Astrocyte (in vitro differentiated cells and primary cell): ENCODE measurements at regions not wholly inside any gene's neighbourhood (a gene's known extent, or its start where the extent isn't known, plus 50 kb on each side); places are given as distances from the start of the nearest gene placed in this dataset.
A peak's percentile ranks its signal among the peaks of the same experiment; 100 is the strongest.

Experiments
- DNase-seq: peaks from one replicate; pipeline ENCODE4 v3.0.0-alpha.2; 2010; ENCODE audit warnings: low read depth
- FAIRE-seq: peaks from 2 replicates; lab custom pipeline; 2011; peaks lifted over from hg19 to GRCh38; lab: Jason Lieb, UNC
- H2AFZ ChIP-seq: 2 replicates; pipeline ENCODE4 v1.6.0; 2012; ENCODE audit warnings: low read depth, low read length, inconsistent platforms
- H3K27ac ChIP-seq: 2 replicates; pipeline ENCODE4 v1.5.1; 2011; ENCODE audit warnings: low read depth, low read length, inconsistent platforms
- H3K27me3 ChIP-seq: 2 replicates; pipeline ENCODE4 v1.6.0; 2011; ENCODE audit warnings: low read length, inconsistent platforms; ENCODE audit not compliant: insufficient read depth
- H3K36me3 ChIP-seq: 2 replicates; pipeline ENCODE4 v1.5.1; 2011; ENCODE audit warnings: low read length, inconsistent platforms; ENCODE audit not compliant: insufficient read depth
- H3K4me1 ChIP-seq: 2 replicates; pipeline ENCODE4 v1.5.1; 2011; ENCODE audit warnings: low read length, inconsistent platforms; ENCODE audit not compliant: insufficient read depth
- H3K4me2 ChIP-seq: 2 replicates; pipeline ENCODE4 v1.6.0; 2012; ENCODE audit warnings: low read length, inconsistent platforms
- H3K4me3 ChIP-seq: 2 replicates; pipeline ENCODE4 v1.5.1; 2011; ENCODE audit warnings: low read depth, mild to moderate bottlenecking, low read length, inconsistent platforms; ENCODE audit not compliant: insufficient read depth
- H3K79me2 ChIP-seq: 2 replicates; pipeline ENCODE4 v1.6.0; 2012; ENCODE audit warnings: mild to moderate bottlenecking, low read length, inconsistent platforms; ENCODE audit not compliant: insufficient read depth
- H3K9ac ChIP-seq: 2 replicates; pipeline ENCODE4 v1.6.0; 2012; ENCODE audit warnings: mild to moderate bottlenecking, low read length, inconsistent platforms
- H3K9me3 ChIP-seq: 2 replicates; pipeline ENCODE4 v1.5.1; 2012; ENCODE audit warnings: low read depth, mild to moderate bottlenecking, low read length, inconsistent platforms; ENCODE audit not compliant: insufficient read depth
- H4K20me1 ChIP-seq: 2 replicates; pipeline ENCODE4 v1.6.0; 2012; ENCODE audit warnings: low read length, inconsistent platforms; ENCODE audit not compliant: insufficient read depth
- H3K27ac Mint-ChIP-seq: one replicate; pipeline ENCODE4 v1.8.0; 2021; ENCODE audit warnings: mild to moderate bottlenecking, mixed read lengths; ENCODE audit not compliant: unreplicated experiment
- H3K27me3 Mint-ChIP-seq: one replicate; pipeline ENCODE4 v1.8.0; 2021; ENCODE audit warnings: low read depth, mixed read lengths; ENCODE audit not compliant: unreplicated experiment
- H3K36me3 Mint-ChIP-seq: one replicate; pipeline ENCODE4 v1.8.0; 2021; ENCODE audit warnings: low read depth, mixed read lengths; ENCODE audit not compliant: unreplicated experiment
- H3K4me1 Mint-ChIP-seq: one replicate; pipeline ENCODE4 v1.8.0; 2021; ENCODE audit warnings: low read depth, mixed read lengths; ENCODE audit not compliant: unreplicated experiment
- H3K4me3 Mint-ChIP-seq: one replicate; pipeline ENCODE4 v1.8.0; 2021; ENCODE audit warnings: mild to moderate bottlenecking, moderate library complexity, mixed read lengths; ENCODE audit not compliant: unreplicated experiment
- H3K9me3 Mint-ChIP-seq: one replicate; pipeline ENCODE4 v1.8.0; 2021; ENCODE audit warnings: mild to moderate bottlenecking, mixed read lengths; ENCODE audit not compliant: unreplicated experiment
- EZH2 ChIP-seq: IDR thresholded peaks from 2 replicates; pipeline ENCODE4 v1.6.1; 2012; ENCODE audit warnings: mild to moderate bottlenecking, low read length, inconsistent platforms; ENCODE audit not compliant: insufficient read depth
- TF ChIP-seq, protein P1 (sequence below): IDR thresholded peaks from 2 replicates; pipeline ENCODE4 v1.5.1; 2011; ENCODE audit warnings: low read depth, mild to moderate bottlenecking, inconsistent platforms, low read length, moderate library complexity; ENCODE audit not compliant: insufficient read depth

GRCh38 chr11:131240421-131240820 is 130.0 kb upstream of the NTM start:
- no peaks in the 10 kb centered on the region for H3K4me1 ChIP-seq
- no peaks in the 10 kb centered on the region for H3K27me3 ChIP-seq
- Mint-ChIP-seq H3K27me3 (peaks cover 51% of the 10 kb centered on the region), H3K36me3 (no peaks in the 10 kb centered on the region), H3K27ac (no peak overlapping the region), H3K9me3 (no peaks in the 10 kb centered on the region), H3K4me1 (no peaks in the 10 kb centered on the region), H3K4me3 (no peak overlapping the region)
- H3K4me3 ChIP-seq = no peak overlapping the region
- no peaks in the 10 kb centered on the region for H4K20me1 ChIP-seq
- no peak overlapping the region for H3K9ac ChIP-seq
- H3K9me3 ChIP-seq = peaks cover 4% of the 10 kb centered on the region
- no peak for TF ChIP-seq EZH2
- TF ChIP-seq, protein P1, sequence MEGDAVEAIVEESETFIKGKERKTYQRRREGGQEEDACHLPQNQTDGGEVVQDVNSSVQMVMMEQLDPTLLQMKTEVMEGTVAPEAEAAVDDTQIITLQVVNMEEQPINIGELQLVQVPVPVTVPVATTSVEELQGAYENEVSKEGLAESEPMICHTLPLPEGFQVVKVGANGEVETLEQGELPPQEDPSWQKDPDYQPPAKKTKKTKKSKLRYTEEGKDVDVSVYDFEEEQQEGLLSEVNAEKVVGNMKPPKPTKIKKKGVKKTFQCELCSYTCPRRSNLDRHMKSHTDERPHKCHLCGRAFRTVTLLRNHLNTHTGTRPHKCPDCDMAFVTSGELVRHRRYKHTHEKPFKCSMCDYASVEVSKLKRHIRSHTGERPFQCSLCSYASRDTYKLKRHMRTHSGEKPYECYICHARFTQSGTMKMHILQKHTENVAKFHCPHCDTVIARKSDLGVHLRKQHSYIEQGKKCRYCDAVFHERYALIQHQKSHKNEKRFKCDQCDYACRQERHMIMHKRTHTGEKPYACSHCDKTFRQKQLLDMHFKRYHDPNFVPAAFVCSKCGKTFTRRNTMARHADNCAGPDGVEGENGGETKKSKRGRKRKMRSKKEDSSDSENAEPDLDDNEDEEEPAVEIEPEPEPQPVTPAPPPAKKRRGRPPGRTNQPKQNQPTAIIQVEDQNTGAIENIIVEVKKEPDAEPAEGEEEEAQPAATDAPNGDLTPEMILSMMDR = no peak
- peak overlapping the region; percentile 7 for H3K4me2 ChIP-seq
- H3K36me3 ChIP-seq = no peaks in the 10 kb centered on the region
- FAIRE-seq (no peak), DNase-seq (peak; percentile 12)
- H3K79me2 ChIP-seq = no peaks in the 10 kb centered on the region
- no peak overlapping the region for H2AFZ ChIP-seq
- H3K27ac ChIP-seq = no peak overlapping the region

DNA sequence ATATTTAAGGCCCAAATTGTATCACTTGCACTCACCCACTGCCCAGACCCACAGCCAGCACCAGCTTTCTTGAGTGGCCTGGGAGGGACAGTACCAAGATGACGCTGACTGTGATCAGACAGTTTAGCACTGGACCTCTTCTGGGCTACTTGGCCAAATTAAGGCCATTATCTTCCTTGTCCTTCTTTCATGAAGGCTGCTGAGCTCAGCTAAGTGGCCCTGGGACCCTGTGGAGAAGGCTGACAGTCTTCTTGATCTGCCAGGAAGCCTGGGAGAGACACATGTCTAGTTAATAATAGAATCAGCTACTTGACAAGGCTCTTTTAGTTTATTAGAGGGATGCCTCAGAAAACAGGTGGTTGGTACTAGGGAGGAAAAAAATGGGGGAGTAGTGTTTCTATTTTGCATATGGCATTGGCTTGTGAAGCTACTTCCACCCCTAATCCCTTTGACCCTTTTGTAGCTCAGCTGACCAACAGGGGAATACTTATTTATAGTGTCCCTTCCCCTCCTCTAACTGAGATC is 127.9 kb upstream of the NTM start:
- no peak for TF ChIP-seq EZH2
- TF ChIP-seq, protein P1 = no peak
- no peak overlapping the region for H3K27ac ChIP-seq
- H3K79me2 ChIP-seq = no peaks in the 10 kb centered on the region
- H3K9me3 ChIP-seq = no peaks in the 10 kb centered on the region
- H3K4me3 ChIP-seq = no peak overlapping the region
- no peak for FAIRE-seq
- Mint-ChIP-seq H3K27ac (no peak overlapping the region), H3K4me1 (no peaks in the 10 kb centered on the region), H3K4me3 (no peak overlapping the region), H3K9me3 (no peaks in the 10 kb centered on the region), H3K36me3 (no peaks in the 10 kb centered on the region), H3K27me3 (peaks cover 36% of the 10 kb centered on the region)
- no peak overlapping the region for H2AFZ ChIP-seq
- H3K36me3 ChIP-seq = no peaks in the 10 kb centered on the region
- H3K9ac ChIP-seq = no peak overlapping the region
- H3K27me3 ChIP-seq = peaks cover 12% of the 10 kb centered on the region
- no peaks in the 10 kb centered on the region for H4K20me1 ChIP-seq
- no peaks in the 10 kb centered on the region for H3K4me1 ChIP-seq
- no peak for DNase-seq
- no peak overlapping the region for H3K4me2 ChIP-seq

- peaks cover 12% of the 10 kb centered on the region for H3K27me3 ChIP-seq
- no peak overlapping the region for H3K27ac Mint-ChIP-seq
Measured at GRCh38 chr11:131246156-131246555, 124.3 kb upstream of the NTM start.

More at GRCh38 chr11:131246156-131246555, 124.3 kb upstream of the NTM start:
- no peak overlapping the region for H2AFZ ChIP-seq
- no peak overlapping the region for H3K4me3 Mint-ChIP-seq
- H3K4me2 ChIP-seq = no peak overlapping the region
- peaks cover 28% of the 10 kb centered on the region for H3K27me3 Mint-ChIP-seq
- no peaks in the 10 kb centered on the region for H3K79me2 ChIP-seq
- H3K36me3 ChIP-seq = no peaks in the 10 kb centered on the region
- peaks cover 4% of the 10 kb centered on the region for H3K4me1 ChIP-seq
- TF ChIP-seq, protein P1 = no peak
- TF ChIP-seq EZH2 = no peak
- no peak overlapping the region for H3K4me3 ChIP-seq
- H3K27ac ChIP-seq = no peak overlapping the region
- DNase-seq (no peak), FAIRE-seq (no peak)
- no peaks in the 10 kb centered on the region for H3K9me3 ChIP-seq
- no peak overlapping the region for H3K9ac ChIP-seq
- H3K4me1 Mint-ChIP-seq = peaks cover 3% of the 10 kb centered on the region
- no peaks in the 10 kb centered on the region for H3K36me3 Mint-ChIP-seq
- no peaks in the 10 kb centered on the region for H3K9me3 Mint-ChIP-seq
- H4K20me1 ChIP-seq = no peaks in the 10 kb centered on the region
